ENCODE measurements at regions not wholly inside any gene's neighbourhood (a gene's known extent, or its start where the extent isn't known, plus 50 kb on each side); places are given as distances from the start of the nearest gene placed in this dataset.

DNA sequence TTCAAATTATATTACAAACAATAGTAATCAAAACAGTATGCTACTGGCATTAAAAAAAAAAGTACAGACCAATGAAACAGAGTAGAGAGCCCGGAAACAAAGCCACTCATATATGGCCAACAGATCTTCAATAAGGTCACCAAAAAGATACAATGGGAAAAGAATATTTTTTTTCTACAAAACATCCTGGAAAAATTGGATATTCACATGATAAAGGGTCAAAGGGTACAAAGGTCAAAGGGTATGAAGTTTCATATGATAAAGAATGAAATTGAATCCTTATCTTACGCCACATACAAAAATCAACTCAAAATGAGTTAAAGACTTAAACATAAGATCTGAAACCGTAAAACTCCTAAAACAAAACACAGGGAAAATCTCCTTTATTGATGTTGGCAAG is 168.5 kb upstream of the PELI2 start:
- no peak for DNase-seq

DNA sequence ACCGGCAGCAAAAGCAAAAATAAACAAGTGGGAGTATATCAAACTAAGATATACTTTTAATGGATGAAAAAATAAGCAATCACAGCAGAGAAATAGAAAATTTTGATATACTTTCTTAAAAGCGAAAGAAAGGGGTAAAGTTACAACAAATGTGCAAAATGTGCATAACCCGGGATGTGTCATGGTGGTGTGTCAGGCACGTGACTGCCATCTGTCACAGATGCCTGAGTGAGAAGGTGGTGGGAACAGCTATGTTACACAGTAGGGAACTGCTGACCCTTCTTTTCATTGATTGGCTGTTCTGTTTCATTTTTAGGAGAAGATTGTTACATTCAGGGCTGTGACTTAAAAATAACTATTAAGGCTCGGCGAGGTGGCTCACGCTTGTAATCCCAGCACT is 168.1 kb upstream of the PELI2 start:
- no peak for DNase-seq

DNA sequence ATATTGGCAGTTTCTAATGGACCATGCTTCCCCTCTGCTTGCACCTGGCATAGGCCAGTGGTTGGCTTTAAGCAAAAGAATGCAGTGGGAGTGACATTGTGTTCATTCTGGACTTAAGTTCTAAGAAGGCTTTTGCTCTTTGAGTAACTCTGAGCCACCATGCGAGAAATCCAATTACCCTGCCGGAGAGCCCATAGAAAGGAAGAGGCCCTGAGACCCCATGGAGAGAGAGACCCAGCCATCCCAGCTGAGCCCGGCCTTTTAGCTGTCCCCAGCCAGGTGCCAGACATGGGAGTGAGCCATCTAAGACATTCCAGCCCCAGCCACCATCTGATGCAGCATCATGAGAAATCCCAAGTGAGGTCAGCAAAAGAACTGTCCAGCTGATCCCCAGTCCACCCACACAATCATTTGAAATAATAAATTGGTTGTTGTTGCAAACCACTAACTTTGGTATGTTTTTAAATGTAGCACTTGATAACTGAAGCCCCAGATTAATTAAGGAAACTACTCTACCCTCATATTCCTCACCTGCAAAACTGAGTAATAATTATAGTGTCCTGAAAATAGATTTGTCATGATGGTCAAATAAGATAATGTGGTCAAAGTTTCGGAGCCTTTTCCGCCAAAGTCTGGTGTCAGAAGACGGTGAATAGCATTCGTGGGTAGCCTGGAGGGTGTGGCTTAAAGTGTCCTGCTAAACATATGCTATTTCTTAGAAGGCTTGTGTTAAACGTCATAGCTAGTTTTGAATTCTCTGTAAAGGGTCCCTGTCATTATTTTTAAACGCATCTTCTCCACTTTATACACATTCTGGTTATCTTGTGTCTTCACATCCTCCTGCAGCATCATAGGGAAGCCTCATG is 166.6 kb upstream of the PELI2 start:
- DNase-seq = no peak

DNA sequence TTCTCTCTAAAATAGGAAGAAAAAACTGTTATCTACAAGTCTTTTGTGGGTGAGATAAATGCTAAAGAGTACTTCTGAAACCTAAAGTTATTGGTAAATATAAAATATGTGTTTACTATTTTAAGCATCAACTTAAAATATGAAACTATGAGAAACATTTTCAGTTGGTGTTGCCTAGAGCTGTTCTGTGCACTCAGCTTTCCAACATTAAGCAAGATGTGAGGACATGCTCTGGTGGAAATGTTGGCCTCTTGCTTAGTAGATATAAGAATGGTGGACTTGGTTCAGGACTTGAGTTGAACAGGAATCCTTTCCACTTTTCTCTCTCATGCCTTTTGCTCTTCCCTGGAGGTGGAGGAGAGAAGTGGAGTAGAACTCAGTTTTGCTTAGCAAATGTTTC is 164.1 kb upstream of the PELI2 start:
- DNase-seq = no peak

DNA sequence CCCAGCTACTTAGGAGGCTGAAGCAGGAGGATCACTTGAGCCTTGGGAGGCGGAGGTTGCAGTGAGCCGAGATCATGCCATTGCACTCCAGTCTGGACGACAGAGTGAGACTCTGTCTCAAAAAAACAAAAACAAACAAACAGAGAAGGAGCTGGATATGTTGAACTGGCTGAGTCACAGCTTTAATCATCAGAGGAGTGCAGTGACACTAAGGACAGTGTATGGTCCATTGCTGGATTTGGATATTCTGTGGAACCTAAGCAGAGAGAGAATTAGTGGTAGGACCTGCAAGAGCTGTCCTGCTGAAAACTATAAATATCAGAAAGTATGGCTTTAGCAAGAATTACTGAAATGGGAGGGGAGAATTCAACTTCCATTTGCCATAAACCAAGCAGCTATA is 163.0 kb upstream of the PELI2 start:
- no peak for DNase-seq

DNA sequence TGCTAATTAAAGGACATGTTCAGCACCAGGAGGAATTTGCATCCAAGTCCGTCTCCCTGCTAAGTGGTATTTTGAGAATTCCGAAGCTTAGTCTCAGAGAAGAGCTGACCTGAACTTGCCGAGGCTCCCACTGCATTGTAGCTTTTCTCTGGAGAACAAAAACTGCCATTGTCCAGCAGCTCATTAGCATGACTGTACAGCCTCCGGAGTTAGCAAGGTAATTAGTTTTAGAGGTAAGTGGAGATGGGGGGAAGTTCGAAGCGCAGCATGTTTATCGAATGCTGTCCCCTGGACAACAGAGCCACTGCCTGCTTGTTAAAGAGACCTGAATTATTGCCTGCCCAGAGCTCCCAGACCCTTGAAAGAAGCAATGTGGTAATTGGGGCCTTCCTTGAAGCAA is 160.3 kb upstream of the PELI2 start:
- no peak for DNase-seq

DNA sequence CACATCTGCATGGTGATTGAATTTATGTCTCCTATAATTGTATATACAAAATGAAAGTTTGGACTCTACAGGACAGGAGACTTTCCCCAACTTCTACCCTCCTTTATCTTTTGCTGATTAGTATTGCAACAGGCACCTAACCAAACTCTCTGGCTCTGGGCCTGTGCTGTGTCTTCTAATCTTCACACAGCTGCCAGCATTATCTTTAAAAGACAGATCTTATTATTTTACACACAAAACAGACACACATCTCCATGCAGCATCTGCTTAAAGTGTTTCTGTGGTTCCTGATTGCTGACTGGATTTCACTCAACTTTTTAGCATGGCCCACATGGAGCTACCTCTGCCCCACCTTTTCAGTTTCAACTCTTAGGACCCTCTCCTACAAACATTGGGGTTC is 154.9 kb upstream of the PELI2 start:
- DNase-seq = no peak

DNA sequence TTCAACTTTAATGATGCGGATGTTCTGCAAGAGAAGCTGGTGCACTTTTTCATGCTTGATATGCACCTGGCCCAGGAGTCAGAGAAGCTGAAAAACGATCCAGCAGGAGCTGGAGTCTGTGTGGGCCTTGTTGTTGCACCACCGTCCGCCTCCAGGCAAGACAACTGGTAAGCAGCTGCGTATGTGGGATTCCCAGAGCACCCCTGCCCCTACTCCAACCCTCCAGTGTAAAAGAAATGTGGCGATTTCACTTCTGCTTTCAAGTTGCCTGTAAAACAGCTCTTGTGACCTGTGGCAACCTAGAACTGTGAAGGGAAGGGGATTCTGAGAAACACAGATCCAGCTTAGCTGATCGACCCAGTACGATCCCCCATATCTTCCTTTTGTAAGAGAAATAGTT is 154.1 kb upstream of the PELI2 start:
- no peak for DNase-seq

DNA sequence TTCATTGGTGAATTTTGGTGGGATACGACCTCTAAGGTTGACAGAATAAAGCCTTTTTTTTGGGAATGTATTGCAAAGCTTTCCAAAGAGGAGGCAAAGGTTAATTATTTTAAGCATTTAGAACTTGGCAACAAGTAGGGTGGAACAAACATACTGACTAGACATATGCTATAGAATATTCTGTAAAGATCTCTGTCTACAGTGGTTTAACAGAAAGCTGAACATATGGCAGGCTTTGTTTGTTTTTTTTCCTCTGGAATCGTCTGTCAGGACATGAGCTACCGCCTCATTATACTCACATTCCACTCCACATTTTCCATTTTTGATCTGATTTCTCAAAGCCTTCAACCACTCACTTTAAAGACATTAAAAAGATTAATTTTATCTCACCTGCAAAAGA is 153.4 kb upstream of the PELI2 start:
- DNase-seq = no peak

DNA sequence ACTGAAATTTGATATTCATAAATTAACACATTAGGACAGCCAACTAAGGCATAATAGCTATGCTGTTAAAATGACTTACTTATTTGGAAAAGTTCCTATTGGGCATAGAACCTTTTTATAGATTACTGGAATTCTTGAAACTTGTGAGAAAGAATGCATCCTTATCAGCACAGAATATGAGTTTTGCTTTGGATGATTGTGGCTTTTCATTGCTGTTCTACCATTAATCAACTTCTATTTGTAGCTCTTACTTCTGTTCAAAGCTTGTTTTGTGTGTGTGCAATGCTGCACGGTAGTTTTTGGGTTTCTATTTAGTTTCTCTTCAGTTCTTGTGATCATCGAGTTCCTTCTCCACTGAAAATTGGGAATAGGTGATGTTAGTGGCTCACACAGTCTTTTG is 152.4 kb upstream of the PELI2 start:
- DNase-seq = no peak

DNA sequence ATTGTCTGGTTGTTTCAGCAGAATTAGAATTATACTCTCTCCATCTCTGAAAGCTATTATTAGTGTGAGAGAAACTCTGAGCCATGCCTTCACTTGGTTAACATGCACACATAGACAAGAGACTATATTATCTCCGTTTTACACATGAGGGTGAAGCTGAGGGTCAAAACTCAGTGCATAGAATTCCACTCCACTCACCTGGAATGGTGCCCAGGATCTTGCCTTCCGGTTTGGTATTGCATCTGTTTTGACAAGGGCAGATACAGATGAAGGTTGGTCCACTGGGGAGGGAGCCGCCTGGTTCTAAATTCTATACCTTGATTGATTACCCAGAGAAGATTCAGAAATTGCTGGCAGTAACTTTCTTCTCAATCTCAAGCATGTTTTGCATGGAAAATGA is 149.5 kb upstream of the PELI2 start:
- no peak for DNase-seq

DNA sequence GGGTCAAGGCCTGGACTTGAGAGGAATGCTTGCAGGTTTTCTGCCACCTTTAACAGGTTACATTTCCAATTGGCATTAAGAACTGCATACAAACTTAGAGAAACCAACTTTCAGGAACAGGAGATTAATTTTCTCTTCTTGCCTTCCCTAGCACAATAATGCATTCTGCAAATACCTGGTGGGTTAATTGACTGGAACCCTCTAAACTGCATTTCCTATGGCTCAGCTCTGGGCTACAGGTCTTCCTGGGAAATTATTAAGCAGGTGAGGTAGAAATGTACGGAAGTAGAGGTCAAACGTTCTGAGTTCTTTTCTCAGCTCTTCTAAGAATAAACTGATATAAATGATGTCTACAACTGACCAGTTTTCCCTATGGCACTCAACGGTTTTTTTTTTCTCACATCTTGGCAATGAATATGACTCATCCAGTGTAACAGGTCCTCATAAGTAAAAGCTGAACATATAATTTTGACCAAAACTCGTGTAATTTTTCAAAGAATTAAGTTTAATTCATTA is 144.9 kb upstream of the PELI2 start:
- DNase-seq = no peak

DNA sequence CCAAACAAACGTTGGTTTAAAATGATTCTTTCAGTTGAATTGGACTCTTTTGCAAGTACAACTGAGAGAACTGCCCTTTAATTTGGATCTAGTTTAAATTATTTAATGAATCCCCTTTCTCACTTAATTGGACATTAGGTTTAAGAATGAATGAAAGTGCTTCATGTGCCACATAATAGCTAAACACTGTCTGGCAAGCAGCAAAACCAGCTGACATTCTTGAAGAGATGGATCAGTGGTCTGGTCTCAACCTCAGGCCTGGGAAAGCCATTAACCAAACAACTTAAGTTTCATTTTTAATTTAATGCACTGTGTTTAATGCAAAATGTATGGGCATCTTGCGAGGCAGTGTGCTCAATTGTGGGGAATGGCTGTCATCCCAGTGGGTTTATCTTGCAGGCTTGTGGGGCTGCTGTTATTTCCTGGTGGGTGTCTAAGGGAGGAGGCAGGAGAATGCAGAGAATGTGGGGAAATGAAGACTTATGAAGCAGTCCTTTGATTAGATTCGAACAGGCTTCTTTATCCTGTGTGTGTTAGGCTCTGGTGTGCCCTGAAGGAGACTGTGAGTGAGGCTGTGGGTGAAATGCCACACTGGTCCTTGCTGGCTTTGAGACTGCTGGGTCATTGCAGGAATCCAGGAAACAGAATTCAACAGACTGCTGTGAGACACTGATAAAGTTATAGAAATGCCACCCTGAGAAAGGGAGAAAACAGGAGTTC is 144.1 kb upstream of the PELI2 start:
- no peak for DNase-seq

DNA sequence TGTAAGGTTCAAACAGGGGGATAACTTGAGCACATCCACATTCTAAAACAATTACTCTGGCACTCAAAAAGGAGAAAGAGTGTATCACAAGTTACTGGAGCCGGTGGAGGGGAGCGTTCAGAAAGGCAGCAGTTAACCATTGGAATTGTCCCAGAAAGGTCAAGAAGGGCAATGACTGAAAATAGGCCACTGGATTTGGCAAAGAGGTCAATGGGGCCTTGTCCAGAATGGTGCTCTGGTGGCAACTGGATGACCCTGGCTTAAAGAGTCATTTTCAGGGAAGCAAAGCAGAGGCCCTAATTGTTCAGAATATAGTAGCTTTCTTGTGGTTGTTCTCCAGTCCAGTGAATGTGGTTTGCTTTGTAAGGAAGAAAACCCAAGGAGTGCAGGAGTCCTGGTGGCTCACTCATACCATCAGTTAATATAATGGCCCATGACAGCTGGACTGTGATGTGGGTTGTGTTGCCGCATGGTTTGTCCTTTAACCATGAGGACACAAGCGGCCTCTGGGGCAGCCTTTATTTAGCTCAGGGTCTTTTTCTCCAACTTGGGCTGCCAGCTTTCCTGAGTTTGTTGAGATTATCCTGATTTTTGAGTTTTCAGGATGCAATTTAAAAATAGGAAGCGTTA is 142.8 kb upstream of the PELI2 start:
- no peak for DNase-seq

DNA sequence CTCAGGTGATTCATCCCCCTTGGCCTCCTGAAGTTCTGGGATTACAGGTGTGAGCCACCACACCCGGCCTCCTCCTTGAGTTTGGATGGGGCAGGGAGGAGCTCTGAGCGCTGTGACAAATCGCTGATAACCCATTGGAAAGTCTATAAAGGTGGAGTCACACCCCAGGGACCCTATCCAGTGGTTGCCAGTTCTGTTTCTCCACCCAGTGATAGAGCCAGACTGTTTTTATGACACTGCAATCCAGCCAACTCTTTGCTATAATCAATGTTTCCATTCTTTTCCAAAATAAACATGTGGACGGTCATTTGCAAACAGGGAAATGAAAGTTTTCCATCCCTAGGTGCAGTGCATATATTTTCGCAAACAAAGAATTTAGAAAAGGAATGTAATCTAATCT is 142.0 kb upstream of the PELI2 start:
- DNase-seq = no peak

DNA sequence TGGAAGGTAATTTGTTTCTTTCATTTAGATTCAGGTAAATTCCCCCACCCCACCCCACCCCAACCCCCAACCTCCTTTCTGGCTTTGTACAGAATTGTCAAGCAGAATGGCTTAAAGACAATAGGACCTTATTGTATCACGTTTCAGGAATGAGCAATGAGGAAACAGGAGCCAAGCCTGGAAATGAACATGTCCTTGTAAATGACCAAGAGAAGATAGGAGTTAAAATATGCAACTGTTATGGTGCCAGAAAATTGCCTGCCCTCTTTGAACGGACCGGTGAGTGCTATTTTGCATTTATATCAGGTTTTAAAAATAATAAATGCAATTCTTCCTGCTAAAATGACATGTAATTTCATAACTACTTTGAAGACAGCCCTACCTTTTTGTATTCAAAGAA is 141.6 kb upstream of the PELI2 start:
- DNase-seq = no peak

DNA sequence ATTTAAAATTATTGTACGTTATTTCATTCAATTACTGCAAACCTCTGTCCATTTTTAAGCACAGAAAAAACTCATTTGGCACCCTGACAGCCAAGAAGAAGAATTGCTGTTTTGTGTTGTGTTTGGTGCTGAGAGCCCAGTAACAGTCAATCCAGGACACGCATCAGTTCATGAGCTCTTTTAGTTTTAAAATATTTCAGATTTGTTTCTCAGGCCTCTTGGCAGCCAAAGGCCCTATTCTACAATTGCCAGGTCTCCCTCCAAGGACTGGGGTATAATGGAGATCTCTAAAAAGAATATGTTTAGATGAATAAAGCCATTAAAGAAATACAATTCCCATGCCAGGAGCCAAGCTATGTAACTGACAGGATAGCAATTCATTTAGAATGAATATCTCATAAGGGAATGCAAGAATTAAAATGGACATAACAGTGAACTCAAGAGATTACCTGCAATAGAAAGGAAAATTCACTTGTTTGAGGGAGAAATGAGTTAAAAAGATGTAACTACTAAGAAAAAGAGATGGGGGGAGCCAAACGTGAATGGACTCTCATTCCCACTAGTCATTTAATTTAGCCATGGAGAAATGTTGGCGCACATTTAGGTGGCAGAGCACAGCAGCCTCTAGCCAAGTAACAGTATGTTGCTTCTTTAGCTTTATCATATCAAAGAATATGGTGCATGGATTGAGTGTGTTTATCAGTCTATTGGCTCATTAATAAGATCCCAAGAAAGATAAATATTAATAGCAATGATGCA is 140.6 kb upstream of the PELI2 start:
- no peak for DNase-seq

DNA sequence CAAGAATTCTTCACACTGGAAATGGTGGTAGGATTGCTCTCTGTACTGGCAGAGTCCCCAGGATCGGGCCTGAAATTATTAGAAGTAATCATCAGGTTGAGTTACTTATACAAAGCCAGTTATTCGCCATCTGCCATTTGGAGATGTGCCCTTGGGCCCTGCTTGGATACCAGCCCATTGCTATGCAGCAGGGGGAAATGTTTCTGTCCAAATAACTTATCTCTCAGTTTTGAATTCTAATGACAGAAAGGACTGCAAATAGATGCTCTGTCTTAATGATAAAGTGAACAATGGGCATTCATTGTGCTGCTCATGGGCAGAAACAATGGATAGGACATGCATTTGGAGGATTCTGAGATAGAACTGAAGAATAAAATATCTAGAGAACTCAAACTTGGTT is 139.1 kb upstream of the PELI2 start:
- DNase-seq = no peak

DNA sequence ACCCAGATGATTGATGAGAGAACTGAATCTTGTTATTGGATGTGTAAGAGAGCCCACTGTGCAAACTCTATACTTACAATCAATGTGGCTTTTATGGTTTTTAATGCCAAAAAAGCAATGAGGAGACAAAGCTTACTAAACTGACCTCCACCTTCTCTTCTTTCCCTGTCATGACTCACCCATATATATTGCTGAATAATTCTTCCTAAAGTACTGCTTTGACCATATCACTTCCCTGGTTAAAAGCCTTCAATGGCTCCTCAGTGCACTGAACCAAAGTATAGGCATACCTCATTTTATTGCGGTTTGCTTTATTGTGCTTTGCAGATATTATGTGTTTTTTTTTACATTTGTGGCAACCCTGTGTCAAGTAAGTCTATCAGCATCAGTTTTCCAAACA is 138.4 kb upstream of the PELI2 start:
- DNase-seq = no peak

DNA sequence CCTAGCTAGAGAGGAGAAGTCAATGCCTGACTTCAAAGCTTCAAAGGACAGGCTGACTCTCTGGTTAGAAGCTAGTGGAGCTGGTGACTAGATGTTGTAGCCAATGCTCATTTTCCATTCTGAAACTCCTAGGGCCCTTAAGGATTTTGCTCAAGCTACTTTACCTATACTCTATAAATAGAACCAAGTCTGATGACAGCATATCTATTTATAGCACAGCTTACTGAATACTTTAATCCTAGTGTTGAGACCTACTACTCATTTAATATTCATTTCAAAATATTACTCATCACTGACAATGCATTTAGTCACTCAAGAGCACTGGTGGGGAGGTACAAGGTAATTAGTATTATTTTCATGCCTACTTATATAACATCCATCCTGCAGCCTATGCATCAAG is 137.2 kb upstream of the PELI2 start:
- DNase-seq = no peak

DNA sequence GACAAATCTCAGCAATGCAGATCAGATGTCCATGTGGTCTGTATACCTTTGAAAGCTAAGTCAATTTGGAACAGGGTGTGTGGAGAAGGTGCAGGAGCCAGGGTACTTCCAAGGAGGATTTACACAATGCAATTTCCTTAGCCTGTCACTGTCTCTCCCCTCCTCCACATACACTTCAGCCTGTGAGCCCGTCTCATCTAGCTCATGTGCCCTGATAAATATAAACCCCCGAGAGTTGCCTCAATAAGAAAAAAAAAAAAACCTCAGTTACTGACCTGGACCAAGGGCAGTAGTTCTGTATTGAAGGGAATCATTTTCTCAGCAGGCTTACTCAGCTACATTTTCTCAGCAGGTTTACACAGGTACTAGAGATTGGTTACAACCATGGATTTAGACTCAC is 132.1 kb upstream of the PELI2 start:
- DNase-seq = no peak

DNA sequence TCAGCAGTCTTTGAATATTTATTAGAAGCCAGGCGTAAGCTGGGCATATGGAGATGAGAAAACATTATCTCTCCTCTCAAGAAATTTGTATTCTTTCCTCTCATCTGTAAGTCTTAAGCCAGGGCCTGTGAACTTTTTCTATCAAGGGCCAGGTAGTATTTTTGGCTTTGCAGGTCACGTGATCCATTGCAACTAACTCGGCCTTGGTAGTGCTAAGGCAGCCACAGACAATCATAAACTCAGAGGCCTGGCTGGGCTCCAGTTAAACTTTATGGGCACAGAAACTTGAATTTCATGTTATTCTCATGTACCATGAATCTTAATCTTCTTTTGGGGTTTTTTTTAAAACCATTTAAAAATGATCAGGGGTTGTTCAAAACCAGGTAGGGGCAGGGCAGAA is 117.4 kb upstream of the PELI2 start:
- DNase-seq = no peak

DNA sequence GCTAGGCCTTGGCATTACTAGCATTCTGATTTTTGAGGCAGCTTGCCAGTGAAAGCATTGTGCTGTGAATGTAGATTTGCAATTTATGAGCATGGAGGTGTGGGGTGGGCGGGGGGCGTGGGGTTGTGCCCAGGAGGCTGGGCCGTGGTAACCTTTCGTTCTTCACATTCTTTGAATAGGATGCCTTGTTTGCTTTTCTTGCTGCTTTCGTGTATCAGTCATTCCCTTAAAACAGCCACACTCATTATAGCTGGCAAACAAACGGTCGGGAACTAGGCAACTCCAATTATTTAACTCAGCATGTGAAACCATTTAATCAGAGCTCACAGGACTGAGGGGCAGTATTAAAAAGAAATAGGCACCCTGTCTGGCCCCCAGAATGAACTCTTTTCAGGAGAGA is 115.9 kb upstream of the PELI2 start:
- DNase-seq = no peak
